Iris pigment epithelial cell (primary cell): ENCODE measurements at regions not wholly inside any gene's neighbourhood (a gene's known extent, or its start where the extent isn't known, plus 50 kb on each side); places are given as distances from the start of the nearest gene placed in this dataset.
"Not testable (repeated sequence)": the region's sequence is repeated elsewhere in the genome, so short reads cannot be mapped to it uniquely, and the experiment has no call there.

Experiments
- DNase-seq: peaks from one replicate; pipeline ENCODE4 v3.0.0-alpha.2; 2011; ENCODE audit warnings: low read depth

GRCh38 chr10:62996925-62997324, 136.2 kb upstream of the NRBF2 start:
- DNase-seq = no peak

- no peak for DNase-seq
These were observed 136.6 kb upstream of the NRBF2 start for GRCh38 chr10:62996516-62996915.

- DNase-seq = no peak
These were observed 140.0 kb upstream of the NRBF2 start for GRCh38 chr10:62993121-62993520.

- peak; percentile 31 for DNase-seq
These were observed 140.9 kb upstream of the NRBF2 start for GRCh38 chr10:62992145-62992721.

GRCh38 chr10:62990126-62990525, 143.0 kb upstream of the NRBF2 start:
- DNase-seq = peak; percentile 13

- DNase-seq = no peak
These were observed 147.1 kb upstream of the NRBF2 start for GRCh38 chr10:62985807-62986600.

GRCh38 chr10:62981096-62981495, 152.0 kb upstream of the NRBF2 start:
- no peak for DNase-seq

GRCh38 chr10:62980687-62981086, 152.4 kb upstream of the NRBF2 start:
- no peak for DNase-seq

GRCh38 chr10:62979921-62980320, 153.2 kb upstream of the NRBF2 start:
- no peak for DNase-seq

- no peak for DNase-seq
These were observed 154.6 kb upstream of the NRBF2 start for GRCh38 chr10:62978482-62978881.

- not testable (repeated sequence) for DNase-seq
These were observed 158.3 kb upstream of the NRBF2 start for GRCh38 chr10:62974795-62975194.

- peak; percentile 43 for DNase-seq
These were observed 155.9 kb upstream of the EGR2 start for GRCh38 chr10:62972103-62972502.

- no peak for DNase-seq
These were observed 147.9 kb upstream of the EGR2 start for GRCh38 chr10:62964026-62964425.

GRCh38 chr10:62961951-62962523, 145.9 kb upstream of the EGR2 start:
- peak; percentile 15 for DNase-seq

GRCh38 chr10:62960416-62960815, 144.2 kb upstream of the EGR2 start:
- DNase-seq = peak; percentile 82

GRCh38 chr10:62959553-62959952, 143.4 kb upstream of the EGR2 start:
- DNase-seq = peak; percentile 37

GRCh38 chr10:62958980-62959379, 142.8 kb upstream of the EGR2 start:
- peak; percentile 4 for DNase-seq

- DNase-seq = no peak
These were observed 130.1 kb upstream of the EGR2 start for GRCh38 chr10:62946278-62946677.

- DNase-seq = no peak
These were observed 123.5 kb upstream of the EGR2 start for GRCh38 chr10:62939698-62940097.

GRCh38 chr10:62938672-62939071, 122.5 kb upstream of the EGR2 start:
- no peak for DNase-seq

- DNase-seq = no peak
These were observed 121.5 kb upstream of the EGR2 start for GRCh38 chr10:62937674-62938073.

- DNase-seq = no peak
These were observed 118.9 kb upstream of the EGR2 start for GRCh38 chr10:62935022-62935421.

GRCh38 chr10:62934258-62934657, 118.1 kb upstream of the EGR2 start:
- no peak for DNase-seq
